ENCODE measurements at regions not wholly inside any gene's neighbourhood (a gene's known extent, or its start where the extent isn't known, plus 50 kb on each side); places are given as distances from the start of the nearest gene placed in this dataset.

DNA sequence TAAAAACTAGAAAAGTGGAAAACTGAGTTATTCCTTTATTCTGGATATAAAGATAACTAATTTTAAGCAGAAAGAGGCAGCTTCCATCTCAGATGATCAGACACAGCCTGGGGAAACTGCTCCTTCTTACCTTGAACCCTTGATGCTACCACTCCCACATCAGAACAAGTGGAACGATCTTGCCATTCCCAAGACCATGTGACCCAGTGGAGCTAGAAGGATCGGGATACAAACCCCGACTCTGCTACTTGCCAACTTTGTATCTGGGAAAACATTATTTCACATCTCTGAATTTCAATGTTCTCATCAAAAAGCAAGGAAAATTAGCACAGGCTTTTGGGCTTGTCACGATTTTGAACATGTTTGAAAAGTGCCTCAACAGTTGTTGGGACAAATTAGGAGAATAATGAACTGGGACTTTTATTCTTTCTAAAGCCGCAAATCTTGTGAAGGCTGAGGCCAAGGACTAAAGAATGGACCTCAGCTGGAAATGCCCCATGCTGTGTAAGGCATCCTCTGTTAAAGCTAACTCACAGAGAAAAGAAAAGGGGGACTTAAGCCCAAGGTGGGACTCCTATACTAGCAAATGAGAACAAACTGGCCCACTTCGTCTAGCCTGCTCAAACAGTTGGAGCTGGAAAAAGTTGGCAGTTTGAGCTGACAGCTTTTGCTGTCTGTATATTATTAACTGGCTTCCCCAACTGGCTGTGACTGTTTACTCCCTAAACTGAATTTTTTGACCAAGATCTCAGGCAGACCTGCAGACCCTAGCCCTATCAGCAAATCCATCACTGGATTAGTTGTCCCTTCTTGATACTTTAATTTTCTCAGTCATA, 552.3 kb downstream of the EFNA5 start:
- Histone ChIP-seq H3K79me2 (ENCODE audit: insufficient read depth) (no peaks in the 10 kb centered on the region), H3K9me3 (no peaks in the 10 kb centered on the region), H3K27me3 (ENCODE audit: insufficient read depth) (no peaks in the 10 kb centered on the region), H3K36me3 (replicated peaks in 1 of 2; ENCODE audit: control insufficient read depth in 1 of 2, insufficient read depth in 2 of 2, low read length in 1 of 2) (no peaks in the 10 kb centered on the region), H3K4me1 (ENCODE audit: control insufficient read depth in 1 of 2, insufficient read depth in 2 of 2, low read depth in 1 of 2, low read length in 1 of 2) (peaks cover 0 to 7% of the 10 kb centered on the region in 2 experiments; a peak in 2 of 4 replicates), H3F3A (replicated peaks; ENCODE audit: insufficient read depth) (no peaks in the 10 kb centered on the region), H3K4me2 (no peak overlapping the region), H3K9ac (no peak overlapping the region), H2AFZ (ENCODE audit: low read depth) (no peak overlapping the region), H3K4me3 (ENCODE audit: low read depth in 2 of 2, low read length in 1 of 2) (no peak overlapping the region), H3K9me2 (no peaks in the 10 kb centered on the region), H3K27ac (ENCODE audit: low read depth in 2 of 2, low read length in 1 of 2) (no peak overlapping the region), H4K20me1 (ENCODE audit: insufficient read depth) (no peaks in the 10 kb centered on the region)
- WGBS (ENCODE audit: low lambda C conversion rate) = 85% methylated on average over 6 of the region's 6 CpGs
- ChIA-PET CTCF (no interaction called here), POLR2A (no interaction called here)
- no peak for DNase-seq
- TF ChIP-seq TAF1 (IDR thresholded peaks at IDR 0.05; ENCODE audit: borderline replicate concordance, low read depth, low read length) (no peak), EZH2phosphoT487 (IDR thresholded peaks at IDR 0.05; ENCODE audit: borderline replicate concordance, low read depth) (no peak), RCOR1 (IDR thresholded peaks at IDR 0.05; ENCODE audit: low read length) (no peak), ELF1 (IDR thresholded peaks at IDR 0.05) (no peak), FOXM1 (IDR thresholded peaks at IDR 0.05; ENCODE audit: low read depth) (no peak), EP300 (IDR thresholded peaks at IDR 0.05; ENCODE audit: borderline replicate concordance in 1 of 2, low read depth in 1 of 2, low read length in 1 of 2) (no peak), POLR2AphosphoS5 (IDR thresholded peaks at IDR 0.05; ENCODE audit: low read depth, low read length) (no peak), NRF1 (IDR thresholded peaks at IDR 0.05; ENCODE audit: low read depth, low read length) (no peak), SMC3 (IDR thresholded peaks at IDR 0.05; ENCODE audit: low read depth, low read length) (no peak)
- TF ChIP-seq, protein P1, sequence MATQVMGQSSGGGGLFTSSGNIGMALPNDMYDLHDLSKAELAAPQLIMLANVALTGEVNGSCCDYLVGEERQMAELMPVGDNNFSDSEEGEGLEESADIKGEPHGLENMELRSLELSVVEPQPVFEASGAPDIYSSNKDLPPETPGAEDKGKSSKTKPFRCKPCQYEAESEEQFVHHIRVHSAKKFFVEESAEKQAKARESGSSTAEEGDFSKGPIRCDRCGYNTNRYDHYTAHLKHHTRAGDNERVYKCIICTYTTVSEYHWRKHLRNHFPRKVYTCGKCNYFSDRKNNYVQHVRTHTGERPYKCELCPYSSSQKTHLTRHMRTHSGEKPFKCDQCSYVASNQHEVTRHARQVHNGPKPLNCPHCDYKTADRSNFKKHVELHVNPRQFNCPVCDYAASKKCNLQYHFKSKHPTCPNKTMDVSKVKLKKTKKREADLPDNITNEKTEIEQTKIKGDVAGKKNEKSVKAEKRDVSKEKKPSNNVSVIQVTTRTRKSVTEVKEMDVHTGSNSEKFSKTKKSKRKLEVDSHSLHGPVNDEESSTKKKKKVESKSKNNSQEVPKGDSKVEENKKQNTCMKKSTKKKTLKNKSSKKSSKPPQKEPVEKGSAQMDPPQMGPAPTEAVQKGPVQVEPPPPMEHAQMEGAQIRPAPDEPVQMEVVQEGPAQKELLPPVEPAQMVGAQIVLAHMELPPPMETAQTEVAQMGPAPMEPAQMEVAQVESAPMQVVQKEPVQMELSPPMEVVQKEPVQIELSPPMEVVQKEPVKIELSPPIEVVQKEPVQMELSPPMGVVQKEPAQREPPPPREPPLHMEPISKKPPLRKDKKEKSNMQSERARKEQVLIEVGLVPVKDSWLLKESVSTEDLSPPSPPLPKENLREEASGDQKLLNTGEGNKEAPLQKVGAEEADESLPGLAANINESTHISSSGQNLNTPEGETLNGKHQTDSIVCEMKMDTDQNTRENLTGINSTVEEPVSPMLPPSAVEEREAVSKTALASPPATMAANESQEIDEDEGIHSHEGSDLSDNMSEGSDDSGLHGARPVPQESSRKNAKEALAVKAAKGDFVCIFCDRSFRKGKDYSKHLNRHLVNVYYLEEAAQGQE (IDR thresholded peaks at IDR 0.05; ENCODE audit: low read depth, low read length) = no peak
- TF ChIP-seq, protein P2, sequence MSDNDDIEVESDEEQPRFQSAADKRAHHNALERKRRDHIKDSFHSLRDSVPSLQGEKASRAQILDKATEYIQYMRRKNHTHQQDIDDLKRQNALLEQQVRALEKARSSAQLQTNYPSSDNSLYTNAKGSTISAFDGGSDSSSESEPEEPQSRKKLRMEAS (IDR thresholded peaks at IDR 0.05; ENCODE audit: low read depth) = no peak
- TF ChIP-seq, protein P3, sequence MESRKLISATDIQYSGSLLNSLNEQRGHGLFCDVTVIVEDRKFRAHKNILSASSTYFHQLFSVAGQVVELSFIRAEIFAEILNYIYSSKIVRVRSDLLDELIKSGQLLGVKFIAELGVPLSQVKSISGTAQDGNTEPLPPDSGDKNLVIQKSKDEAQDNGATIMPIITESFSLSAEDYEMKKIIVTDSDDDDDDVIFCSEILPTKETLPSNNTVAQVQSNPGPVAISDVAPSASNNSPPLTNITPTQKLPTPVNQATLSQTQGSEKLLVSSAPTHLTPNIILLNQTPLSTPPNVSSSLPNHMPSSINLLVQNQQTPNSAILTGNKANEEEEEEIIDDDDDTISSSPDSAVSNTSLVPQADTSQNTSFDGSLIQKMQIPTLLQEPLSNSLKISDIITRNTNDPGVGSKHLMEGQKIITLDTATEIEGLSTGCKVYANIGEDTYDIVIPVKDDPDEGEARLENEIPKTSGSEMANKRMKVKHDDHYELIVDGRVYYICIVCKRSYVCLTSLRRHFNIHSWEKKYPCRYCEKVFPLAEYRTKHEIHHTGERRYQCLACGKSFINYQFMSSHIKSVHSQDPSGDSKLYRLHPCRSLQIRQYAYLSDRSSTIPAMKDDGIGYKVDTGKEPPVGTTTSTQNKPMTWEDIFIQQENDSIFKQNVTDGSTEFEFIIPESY (IDR thresholded peaks at IDR 0.05; ENCODE audit: borderline replicate concordance, low read depth) = no peak
- TF ChIP-seq, protein P4, sequence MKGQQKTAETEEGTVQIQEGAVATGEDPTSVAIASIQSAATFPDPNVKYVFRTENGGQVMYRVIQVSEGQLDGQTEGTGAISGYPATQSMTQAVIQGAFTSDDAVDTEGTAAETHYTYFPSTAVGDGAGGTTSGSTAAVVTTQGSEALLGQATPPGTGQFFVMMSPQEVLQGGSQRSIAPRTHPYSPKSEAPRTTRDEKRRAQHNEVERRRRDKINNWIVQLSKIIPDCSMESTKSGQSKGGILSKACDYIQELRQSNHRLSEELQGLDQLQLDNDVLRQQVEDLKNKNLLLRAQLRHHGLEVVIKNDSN (IDR thresholded peaks at IDR 0.05; ENCODE audit: borderline replicate concordance, low read depth) = no peak
